IPS DF 19.7 (cell line): ENCODE measurements at regions not wholly inside any gene's neighbourhood (a gene's known extent, or its start where the extent isn't known, plus 50 kb on each side); places are given as distances from the start of the nearest gene placed in this dataset.

Experiments
- DNase-seq: peaks from one replicate; pipeline ENCODE4 v3.0.0-alpha.2; 2013; ENCODE audit warnings: low read depth, low spot score

DNA sequence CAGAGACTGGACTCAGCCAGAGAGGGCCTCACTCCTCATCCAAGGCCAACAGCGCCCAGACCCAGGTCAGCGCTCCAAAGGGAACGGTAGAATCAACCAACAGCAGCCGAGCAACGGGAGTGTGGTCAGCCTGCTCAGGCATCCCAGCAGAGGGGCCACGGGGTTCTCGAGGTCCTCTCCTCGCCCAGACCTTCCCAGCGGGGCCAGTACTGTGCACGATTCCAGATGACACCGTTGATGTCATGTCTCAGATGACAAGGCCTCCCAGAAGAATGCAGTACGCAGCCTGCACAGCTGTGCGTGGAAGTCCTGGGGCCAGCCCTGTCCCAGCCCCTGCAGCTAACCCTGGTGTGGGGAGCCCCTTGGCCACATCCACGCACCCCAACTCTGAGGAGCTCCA is 141.0 kb upstream of the PPP1R26 start:
- no peak for DNase-seq

DNA sequence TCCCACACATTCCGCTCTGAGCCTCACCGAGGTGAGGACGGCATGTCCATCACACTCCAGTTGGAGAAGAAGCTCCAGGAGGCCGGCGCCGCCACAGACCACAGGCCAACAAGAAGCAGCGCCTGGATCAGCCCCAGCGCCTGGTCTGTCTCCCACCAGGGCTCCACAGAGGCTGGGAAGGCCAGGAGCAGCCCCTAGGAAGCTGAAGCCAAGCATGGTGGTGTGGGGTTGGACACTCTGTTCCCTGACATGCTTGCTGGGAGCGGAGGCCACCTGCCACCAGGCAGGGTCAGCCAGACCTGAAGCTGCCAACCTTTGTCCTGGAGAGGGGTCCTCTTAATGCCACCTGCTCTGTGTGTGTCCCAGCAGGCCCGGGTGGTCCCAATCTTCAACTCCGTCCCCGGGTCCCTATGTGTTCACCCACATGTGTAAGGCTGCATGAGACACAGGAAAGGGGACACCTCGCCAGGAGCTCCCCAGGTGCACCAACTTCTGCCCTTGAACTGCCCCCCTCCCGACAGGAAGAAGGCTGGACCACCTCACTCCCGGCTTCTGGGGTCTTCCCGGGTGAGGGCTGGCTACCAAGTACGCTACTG is 140.1 kb upstream of the PPP1R26 start:
- DNase-seq = no peak

- peak; percentile 64 for DNase-seq
These were observed 139.4 kb upstream of the PPP1R26 start for GRCh38 chr9:135340143-135340655.

GRCh38 chr9:135340726-135341475 is 138.7 kb upstream of the PPP1R26 start:
- no peak for DNase-seq

DNA sequence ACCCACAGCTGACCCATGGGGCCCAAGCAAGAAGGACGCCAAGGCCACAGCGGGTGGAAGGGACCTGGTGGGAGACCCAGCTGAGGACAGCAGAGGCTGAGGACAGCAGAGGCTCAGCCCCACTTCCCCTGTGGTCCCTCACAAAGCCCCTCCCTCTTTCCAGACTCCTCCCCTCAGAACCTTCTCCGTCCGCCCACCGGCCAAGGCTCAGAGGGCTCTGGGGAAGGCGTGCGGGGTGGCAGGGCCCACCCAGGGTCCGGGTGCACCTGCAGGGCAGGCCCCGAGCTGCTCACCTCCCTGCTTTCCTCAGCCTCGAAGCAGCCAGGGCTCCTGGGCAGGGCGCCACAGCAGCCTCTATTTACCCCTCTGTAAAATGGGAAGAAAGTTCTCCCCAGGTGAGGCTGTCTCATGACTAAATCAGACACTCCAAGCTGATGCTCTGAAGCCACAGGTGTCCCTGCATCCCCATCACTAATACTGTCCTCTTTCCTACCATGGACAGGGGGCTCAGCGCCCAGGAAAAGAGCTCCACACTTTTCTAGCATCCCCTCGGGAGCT is 137.9 kb upstream of the PPP1R26 start:
- DNase-seq = no peak

DNA sequence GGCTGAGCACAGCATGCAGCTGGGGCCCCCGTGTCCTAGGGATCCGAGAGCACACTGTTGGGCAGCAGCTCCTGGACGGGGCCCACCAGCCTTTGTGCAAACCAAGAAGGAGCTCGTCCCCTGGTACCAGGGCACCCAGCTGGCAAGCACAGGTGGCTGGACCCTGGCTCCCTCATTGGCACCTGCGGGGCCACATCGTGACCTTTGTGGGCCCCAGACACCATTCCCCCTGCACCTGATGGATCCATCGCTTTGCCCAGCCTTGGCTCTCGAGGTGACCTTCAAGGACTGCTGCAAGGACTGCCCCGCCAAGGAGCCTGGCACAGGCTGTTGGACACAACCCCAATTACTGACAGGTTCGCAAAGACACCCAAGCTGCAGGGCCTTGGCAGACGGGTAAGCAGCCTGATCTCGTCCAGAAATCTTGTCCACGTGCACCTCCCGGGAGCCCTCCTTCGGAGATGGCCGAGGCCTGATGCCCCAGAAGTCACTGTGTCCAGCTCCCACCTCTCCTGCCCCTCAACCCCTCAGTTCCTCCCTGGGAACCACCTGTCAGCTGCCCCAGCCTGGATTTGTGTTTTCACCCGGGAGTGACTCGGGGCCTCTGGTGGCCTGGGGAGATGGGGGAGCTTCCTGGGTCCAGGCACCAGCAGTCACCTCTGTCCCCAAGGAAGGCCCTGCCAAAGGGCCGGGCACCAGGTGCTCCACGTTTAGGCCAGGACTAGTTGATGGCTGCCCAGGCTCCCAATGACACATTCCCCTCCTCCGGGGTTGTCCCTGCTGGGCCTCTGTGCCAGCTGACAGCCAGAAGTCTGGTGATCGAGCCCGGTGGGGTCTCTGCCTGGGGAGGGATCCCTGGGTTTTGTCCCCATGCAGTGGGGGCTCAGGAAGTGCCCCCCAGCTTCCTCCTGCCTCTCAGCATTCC is 137.1 kb upstream of the PPP1R26 start:
- DNase-seq = no peak

DNA sequence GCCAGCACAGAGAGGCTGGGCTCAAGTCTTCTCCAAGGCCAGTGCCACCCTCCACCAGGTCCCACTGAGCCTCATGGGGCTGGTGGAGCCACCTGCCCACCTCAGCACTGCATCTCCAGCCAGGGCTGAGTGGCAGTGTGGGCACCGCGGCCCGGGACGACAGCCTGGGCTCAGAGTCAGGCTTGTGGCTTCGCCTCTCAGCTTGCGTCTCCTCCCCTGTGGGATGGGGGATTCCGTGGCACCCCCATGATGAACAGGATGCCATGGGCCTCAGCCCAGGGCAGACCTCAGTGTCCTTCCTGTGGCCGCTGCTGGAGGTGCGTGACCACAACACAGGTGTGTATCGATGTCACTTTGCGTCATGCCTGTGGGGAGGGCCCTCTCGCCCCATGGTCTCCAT is 136.4 kb upstream of the PPP1R26 start:
- DNase-seq = no peak

DNA sequence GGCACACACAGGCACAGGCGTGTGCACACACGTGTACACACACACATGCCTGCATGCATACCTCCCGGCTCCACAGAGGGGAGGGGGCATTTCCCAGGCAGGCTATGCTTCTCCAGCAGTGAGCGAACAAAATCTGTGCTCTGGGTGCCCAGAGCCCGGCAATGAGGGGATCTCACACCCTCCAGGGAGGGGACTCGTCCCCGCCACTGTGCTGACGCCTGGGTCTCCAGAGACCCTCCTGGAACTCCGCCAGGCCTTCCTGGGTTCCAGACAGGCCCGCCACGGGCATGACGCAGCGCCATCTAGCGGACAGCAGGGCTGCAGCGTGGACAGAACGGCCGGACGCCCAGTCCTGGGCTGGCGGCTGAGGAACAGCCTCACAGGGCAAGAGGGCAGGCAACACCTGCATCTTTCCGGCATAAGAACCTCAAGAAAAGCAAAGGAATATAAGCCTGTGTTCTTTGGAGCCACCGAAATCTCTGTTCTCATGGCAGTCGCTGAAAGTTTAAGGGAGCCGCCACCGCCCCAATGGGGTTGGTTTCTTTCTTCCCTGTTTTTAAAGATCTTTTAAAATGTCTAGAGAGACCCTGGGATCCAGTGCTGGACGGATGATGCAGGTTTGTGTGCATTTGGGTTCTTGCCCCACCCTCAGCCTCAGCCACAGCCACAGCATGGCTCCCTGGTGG is 135.6 kb upstream of the PPP1R26 start:
- no peak for DNase-seq

GRCh38 chr9:135344523-135344901 is 135.1 kb upstream of the PPP1R26 start:
- DNase-seq = no peak

GRCh38 chr9:135344915-135345500 is 134.6 kb upstream of the PPP1R26 start:
- DNase-seq = no peak

- DNase-seq = no peak
These were observed 133.7 kb upstream of the PPP1R26 start for GRCh38 chr9:135345775-135346433.

GRCh38 chr9:135346438-135347050 is 133.0 kb upstream of the PPP1R26 start:
- no peak for DNase-seq

GRCh38 chr9:135347461-135347860 is 132.1 kb upstream of the PPP1R26 start:
- no peak for DNase-seq

DNA sequence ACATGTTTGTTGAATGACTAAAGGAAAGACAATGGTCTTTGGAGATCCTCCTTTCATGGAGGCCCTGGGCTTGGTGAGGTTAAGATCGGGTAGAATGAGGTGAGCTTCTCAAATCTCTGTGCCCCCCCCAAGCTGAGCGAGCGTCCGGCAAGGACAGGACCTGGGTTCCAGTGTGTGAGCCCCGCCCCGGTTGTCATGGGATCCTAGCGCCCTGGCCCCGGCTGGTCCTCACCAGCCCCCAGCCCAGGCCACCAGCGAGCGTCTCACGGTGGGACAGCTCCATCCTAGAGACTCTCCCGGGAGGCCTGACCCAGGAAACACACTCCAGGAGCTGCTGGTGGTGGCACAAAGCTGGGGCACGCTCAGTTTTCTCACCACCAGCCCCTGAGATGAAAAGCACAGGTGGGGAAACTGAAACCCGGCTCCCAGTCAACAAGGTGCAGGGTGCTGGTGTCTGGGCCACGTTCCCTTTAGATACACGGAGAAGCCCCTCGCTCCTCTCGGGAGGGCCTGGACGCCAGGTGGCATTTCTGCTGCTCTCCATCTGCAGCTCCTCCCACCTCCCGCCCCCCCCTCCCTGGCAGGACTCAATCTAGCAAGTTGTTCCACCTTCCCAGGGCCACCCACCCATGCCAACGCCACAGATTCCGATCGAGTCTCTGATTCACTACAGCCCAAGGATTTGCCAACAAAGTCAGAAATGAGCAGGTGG is 131.3 kb upstream of the PPP1R26 start:
- no peak for DNase-seq

GRCh38 chr9:135348788-135349150 is 130.8 kb upstream of the PPP1R26 start:
- no peak for DNase-seq

GRCh38 chr9:135349212-135350002 is 130.2 kb upstream of the PPP1R26 start:
- no peak for DNase-seq

DNA sequence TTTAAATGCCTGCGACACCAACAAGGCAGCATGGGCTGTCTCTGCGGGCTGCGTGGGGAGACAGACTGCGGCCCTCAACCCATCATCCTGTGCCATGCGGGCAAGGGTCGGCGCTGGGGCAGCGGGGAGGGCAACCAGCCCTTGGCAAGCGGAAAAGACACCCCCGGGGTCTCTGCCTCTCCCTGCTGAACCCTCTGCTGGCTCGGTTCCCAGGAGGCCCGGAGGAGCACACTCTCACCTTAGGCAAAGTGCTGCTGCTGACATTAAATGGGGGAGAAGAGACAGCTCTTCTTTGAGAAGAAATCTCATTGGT is 129.6 kb upstream of the PPP1R26 start:
- no peak for DNase-seq

- no peak for DNase-seq
These were observed 125.6 kb upstream of the PPP1R26 start for GRCh38 chr9:135353935-135354334.

DNA sequence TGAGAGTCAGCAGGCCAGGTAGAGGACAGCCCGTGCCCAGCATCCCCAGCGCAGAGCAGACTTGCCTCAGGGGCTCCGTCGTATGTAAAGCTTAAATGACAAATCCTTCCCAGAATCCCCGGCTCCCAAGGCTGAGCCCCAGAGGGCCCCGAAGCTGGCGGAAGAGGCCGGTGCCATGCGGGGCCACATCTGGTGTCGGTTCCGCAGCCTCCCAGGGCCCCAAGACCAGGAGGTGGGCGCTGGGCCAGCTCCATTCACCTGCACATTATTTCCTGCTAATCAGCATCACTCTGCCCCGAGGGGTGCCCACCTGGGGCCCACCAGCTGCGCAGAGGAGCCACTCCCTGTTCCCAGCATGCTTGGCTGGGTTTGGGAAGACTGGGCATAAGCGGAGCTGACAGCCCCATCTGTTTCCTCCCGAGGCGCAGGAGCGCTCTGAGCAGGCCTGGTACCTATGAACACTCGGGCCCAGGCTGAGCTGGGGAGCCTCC is 124.0 kb upstream of the PPP1R26 start:
- DNase-seq = no peak
